GM23338 (cell line): ENCODE measurements at regions not wholly inside any gene's neighbourhood (a gene's known extent, or its start where the extent isn't known, plus 50 kb on each side); places are given as distances from the start of the nearest gene placed in this dataset.

ENCODE experiments used
- ATAC-seq: fragments of 200-7000 bp; cut with Tn5 transposase; 3 replicates; pipeline ENCODE4 v1.9.1; 2020
- DNase-seq: peaks from one replicate; pipeline ENCODE4 v3.0.0-alpha.2; 2015; ENCODE audit warnings: low spot score
- H2AFZ ChIP-seq: fragments of 200-600 bp; sonication (generic); 2 replicates; pipeline ENCODE4 v1.8.0; 2016; ENCODE audit warnings: antibody characterized with exemption, mild to moderate bottlenecking, moderate library complexity
- H3F3A ChIP-seq: fragments of 200-600 bp; sonication (generic); replicated peaks from 2 replicates; pipeline ENCODE4 v1.8.0; 2017; ENCODE audit warnings: antibody characterized with exemption, mixed run types, low read depth
- H3K27ac ChIP-seq: fragments of 200-600 bp; sonication (generic); 2 replicates; pipeline ENCODE4 v1.6.1; 2016; ENCODE audit warnings: low read depth
- H3K27me3 ChIP-seq: fragments of 200-600 bp; sonication (generic); 2 replicates; pipeline ENCODE4 v1.8.0; 2016; ENCODE audit warnings: mild to moderate bottlenecking, mixed run types, moderate library complexity; ENCODE audit not compliant: insufficient read depth
- H3K36me3 ChIP-seq: fragments of 200-600 bp; sonication (generic); 2 replicates; pipeline ENCODE4 v1.8.0; 2016; ENCODE audit warnings: mild to moderate bottlenecking; ENCODE audit not compliant: insufficient read depth
- H3K4me1 ChIP-seq: fragments of 200-600 bp; sonication (generic); 2 replicates; pipeline ENCODE4 v1.8.0; 2016; ENCODE audit warnings: mild to moderate bottlenecking, moderate library complexity; ENCODE audit not compliant: insufficient read depth
- H3K4me2 ChIP-seq: fragments of 200-600 bp; sonication (generic); 2 replicates; pipeline ENCODE4 v1.7.1; 2017; ENCODE audit warnings: mixed run types
- H3K4me3 ChIP-seq: fragments of 200-600 bp; sonication (generic); 2 replicates; pipeline ENCODE4 v1.6.1; 2016; ENCODE audit warnings: mixed run types
- H3K79me2 ChIP-seq: fragments of 200-600 bp; sonication (generic); replicated peaks from 2 replicates; pipeline ENCODE4 v1.8.0; 2017; ENCODE audit warnings: mild to moderate bottlenecking; ENCODE audit not compliant: insufficient read depth
- H3K9me2 ChIP-seq: fragments of 200-600 bp; sonication (generic); 2 replicates; pipeline ENCODE4 v1.8.0; 2017; ENCODE audit not compliant: insufficient read depth
- H4K20me1 ChIP-seq: fragments of 200-600 bp; sonication (generic); replicated peaks from 2 replicates; pipeline ENCODE4 v1.8.0; 2017; ENCODE audit warnings: mild to moderate bottlenecking; ENCODE audit not compliant: insufficient read depth
- H3K27ac Mint-ChIP-seq: 2 replicates; pipeline ENCODE4 v1.8.0; 2020; ENCODE audit warnings: inconsistent platforms, mild to moderate bottlenecking, moderate library complexity, mixed read lengths
- H3K27me3 Mint-ChIP-seq: 3 replicates; pipeline ENCODE4 v1.8.0; 2022; ENCODE audit warnings: low read depth, mild to moderate bottlenecking, moderate library complexity, mixed read lengths, inconsistent platforms; ENCODE audit not compliant: insufficient read depth, poor library complexity
- H3K36me3 Mint-ChIP-seq: 3 replicates; pipeline ENCODE4 v1.8.0; 2021; ENCODE audit warnings: low read depth, mild to moderate bottlenecking, inconsistent platforms, moderate library complexity, mixed read lengths
- H3K4me1 Mint-ChIP-seq: 3 replicates; pipeline ENCODE4 v1.8.0; 2020; ENCODE audit warnings: mild to moderate bottlenecking, inconsistent platforms, mixed read lengths
- H3K4me3 Mint-ChIP-seq: 3 replicates; pipeline ENCODE4 v1.8.0; 2021; ENCODE audit warnings: moderate library complexity, mild to moderate bottlenecking, inconsistent platforms, mixed read lengths
- H3K9me3 Mint-ChIP-seq: 3 replicates; pipeline ENCODE4 v1.8.0; 2020; ENCODE audit warnings: moderate library complexity, mild to moderate bottlenecking, inconsistent platforms, mixed read lengths
- EZH2 ChIP-seq: fragments of 200-600 bp; sonication (generic); IDR thresholded peaks from one replicate; pipeline ENCODE4 v1.8.0; 2017; ENCODE audit warnings: antibody characterized with exemption, mild to moderate bottlenecking, low read depth; ENCODE audit not compliant: unreplicated experiment
- NANOG ChIP-seq: IDR thresholded peaks from 2 replicates; pipeline ENCODE4 v1.6.1; 2016; ENCODE audit warnings: antibody characterized with exemption, borderline replicate concordance
- STAT1 ChIP-seq: IDR thresholded peaks from one replicate; pipeline ENCODE4 v1.6.1; 2016; ENCODE audit warnings: antibody characterized with exemption; ENCODE audit not compliant: unreplicated experiment
- ZNF114 ChIP-seq: fragments of 250-450 bp; sonication (Bioruptor Pico); IDR thresholded peaks from 2 replicates; pipeline ENCODE4 v1.5.0; 2020; ENCODE audit warnings: mild to moderate bottlenecking, moderate library complexity
- ZNF331 ChIP-seq: fragments of 250-450 bp; sonication (Bioruptor Pico); IDR thresholded peaks from 2 replicates; pipeline ENCODE4 v1.5.0; 2020; ENCODE audit warnings: low read depth, mild to moderate bottlenecking, moderate library complexity
- TF ChIP-seq, protein P1 (sequence below): fragments of 250-450 bp; sonication (Bioruptor Pico); IDR thresholded peaks from 2 replicates; pipeline ENCODE4 v1.5.0; 2020; ENCODE audit warnings: mild to moderate bottlenecking, moderate library complexity

DNA sequence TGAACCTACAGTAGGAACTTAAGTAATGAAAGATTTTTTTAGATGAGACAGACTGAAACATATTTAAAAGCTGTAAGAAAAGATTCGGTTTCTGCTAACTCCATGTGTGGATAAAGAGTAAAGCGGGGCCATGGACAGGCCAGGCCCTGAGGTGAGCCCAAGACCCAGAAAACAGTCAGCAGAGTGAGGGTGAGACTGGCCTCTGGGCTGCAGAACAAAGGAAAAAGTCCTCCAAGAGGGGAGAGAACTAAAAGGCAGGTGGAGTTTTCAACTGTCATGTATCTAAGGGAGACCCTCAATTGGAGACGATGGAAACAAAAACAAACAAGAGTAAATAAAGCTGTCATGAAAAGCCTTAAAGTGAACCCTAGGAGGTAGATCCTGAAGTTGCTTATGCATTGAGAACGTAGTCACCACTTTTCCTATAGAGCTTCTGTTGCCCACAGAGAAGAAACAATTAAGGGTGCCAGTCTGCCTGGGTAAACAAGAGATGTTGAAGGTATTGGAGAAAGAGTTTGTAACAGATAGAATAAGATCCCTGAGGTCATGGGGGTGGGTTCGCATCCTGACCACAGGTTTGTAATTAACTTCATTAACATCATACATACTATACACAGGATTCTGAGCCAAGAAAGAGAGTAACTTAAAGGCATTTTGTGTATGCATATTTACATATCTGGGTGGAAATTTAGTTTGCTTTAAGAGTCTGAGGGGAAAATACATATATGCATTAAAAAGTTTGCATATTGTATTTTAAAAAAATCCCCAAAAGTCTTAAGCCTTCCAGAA is 268.7 kb upstream of the PDE3A start:
- Mint-ChIP-seq H3K27ac (peak overlapping the region; percentile 59; the same call in 1 of the 2 replicates), H3K4me3 (no peak overlapping the region), H3K27me3 (no peaks in the 10 kb centered on the region), H3K9me3 (peaks cover 12% of the 10 kb centered on the region), H3K4me1 (peaks cover 18% of the 10 kb centered on the region), H3K36me3 (peaks cover 5% of the 10 kb centered on the region; the same call in 2 of the 3 replicates)
- no peaks in the 10 kb centered on the region for H3K27me3 ChIP-seq
- peak; percentile 81 for ATAC-seq
- H3K79me2 ChIP-seq = no peaks in the 10 kb centered on the region
- H3K36me3 ChIP-seq = peaks cover 4% of the 10 kb centered on the region; the same call in 1 of the 2 replicates
- no peak overlapping the region for H3K4me3 ChIP-seq
- H3K27ac ChIP-seq = no peak overlapping the region
- peak overlapping the region; percentile 65 for H2AFZ ChIP-seq
- no peak overlapping the region for H3K4me2 ChIP-seq
- TF ChIP-seq, protein P1, sequence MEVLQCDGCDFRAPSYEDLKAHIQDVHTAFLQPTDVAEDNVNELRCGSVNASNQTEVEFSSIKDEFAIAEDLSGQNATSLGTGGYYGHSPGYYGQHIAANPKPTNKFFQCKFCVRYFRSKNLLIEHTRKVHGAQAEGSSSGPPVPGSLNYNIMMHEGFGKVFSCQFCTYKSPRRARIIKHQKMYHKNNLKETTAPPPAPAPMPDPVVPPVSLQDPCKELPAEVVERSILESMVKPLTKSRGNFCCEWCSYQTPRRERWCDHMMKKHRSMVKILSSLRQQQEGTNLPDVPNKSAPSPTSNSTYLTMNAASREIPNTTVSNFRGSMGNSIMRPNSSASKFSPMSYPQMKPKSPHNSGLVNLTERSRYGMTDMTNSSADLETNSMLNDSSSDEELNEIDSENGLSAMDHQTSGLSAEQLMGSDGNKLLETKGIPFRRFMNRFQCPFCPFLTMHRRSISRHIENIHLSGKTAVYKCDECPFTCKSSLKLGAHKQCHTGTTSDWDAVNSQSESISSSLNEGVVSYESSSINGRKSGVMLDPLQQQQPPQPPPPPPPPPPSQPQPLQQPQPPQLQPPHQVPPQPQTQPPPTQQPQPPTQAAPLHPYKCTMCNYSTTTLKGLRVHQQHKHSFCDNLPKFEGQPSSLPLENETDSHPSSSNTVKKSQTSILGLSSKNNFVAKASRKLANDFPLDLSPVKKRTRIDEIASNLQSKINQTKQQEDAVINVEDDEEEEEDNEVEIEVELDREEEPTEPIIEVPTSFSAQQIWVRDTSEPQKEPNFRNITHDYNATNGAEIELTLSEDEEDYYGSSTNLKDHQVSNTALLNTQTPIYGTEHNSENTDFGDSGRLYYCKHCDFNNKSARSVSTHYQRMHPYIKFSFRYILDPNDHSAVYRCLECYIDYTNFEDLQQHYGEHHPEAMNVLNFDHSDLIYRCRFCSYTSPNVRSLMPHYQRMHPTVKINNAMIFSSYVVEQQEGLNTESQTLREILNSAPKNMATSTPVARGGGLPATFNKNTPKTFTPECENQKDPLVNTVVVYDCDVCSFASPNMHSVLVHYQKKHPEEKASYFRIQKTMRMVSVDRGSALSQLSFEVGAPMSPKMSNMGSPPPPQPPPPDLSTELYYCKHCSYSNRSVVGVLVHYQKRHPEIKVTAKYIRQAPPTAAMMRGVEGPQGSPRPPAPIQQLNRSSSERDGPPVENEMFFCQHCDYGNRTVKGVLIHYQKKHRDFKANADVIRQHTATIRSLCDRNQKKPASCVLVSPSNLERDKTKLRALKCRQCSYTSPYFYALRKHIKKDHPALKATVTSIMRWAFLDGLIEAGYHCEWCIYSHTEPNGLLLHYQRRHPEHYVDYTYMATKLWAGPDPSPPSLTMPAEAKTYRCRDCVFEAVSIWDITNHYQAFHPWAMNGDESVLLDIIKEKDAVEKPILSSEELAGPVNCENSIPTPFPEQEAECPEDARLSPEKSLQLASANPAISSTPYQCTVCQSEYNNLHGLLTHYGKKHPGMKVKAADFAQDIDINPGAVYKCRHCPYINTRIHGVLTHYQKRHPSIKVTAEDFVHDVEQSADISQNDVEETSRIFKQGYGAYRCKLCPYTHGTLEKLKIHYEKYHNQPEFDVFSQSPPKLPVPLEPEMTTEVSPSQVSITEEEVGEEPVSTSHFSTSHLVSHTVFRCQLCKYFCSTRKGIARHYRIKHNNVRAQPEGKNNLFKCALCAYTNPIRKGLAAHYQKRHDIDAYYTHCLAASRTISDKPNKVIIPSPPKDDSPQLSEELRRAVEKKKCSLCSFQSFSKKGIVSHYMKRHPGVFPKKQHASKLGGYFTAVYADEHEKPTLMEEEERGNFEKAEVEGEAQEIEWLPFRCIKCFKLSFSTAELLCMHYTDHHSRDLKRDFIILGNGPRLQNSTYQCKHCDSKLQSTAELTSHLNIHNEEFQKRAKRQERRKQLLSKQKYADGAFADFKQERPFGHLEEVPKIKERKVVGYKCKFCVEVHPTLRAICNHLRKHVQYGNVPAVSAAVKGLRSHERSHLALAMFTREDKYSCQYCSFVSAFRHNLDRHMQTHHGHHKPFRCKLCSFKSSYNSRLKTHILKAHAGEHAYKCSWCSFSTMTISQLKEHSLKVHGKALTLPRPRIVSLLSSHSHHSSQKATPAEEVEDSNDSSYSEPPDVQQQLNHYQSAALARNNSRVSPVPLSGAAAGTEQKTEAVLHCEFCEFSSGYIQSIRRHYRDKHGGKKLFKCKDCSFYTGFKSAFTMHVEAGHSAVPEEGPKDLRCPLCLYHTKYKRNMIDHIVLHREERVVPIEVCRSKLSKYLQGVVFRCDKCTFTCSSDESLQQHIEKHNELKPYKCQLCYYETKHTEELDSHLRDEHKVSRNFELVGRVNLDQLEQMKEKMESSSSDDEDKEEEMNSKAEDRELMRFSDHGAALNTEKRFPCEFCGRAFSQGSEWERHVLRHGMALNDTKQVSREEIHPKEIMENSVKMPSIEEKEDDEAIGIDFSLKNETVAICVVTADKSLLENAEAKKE (CRISPR knock-in tag) = no peak
- TF ChIP-seq NANOG (no peak), ZNF331 (no peak), STAT1 (no peak), EZH2 (no peak), ZNF114 (CRISPR knock-in tag) (no peak)
- H4K20me1 ChIP-seq = no peaks in the 10 kb centered on the region
- peak; percentile 9 for DNase-seq
- peaks cover 13% of the 10 kb centered on the region; the same call in 1 of the 2 replicates for H3K9me2 ChIP-seq
- H3F3A ChIP-seq = no peaks in the 10 kb centered on the region
- H3K4me1 ChIP-seq = peaks cover 12% of the 10 kb centered on the region
